ENCODE measurements at regions not wholly inside any gene's neighbourhood (a gene's known extent, or its start where the extent isn't known, plus 50 kb on each side); places are given as distances from the start of the nearest gene placed in this dataset.

- DNase-seq (ENCODE audit: low read depth, low spot score) (no peak), ATAC-seq (no peak)
- no peak overlapping the region for H3K27ac ChIP-seq (ENCODE audit: low read depth, low read length)
- H2AFZ ChIP-seq (ENCODE audit: low read depth, low read length, poor library complexity, severe bottlenecking) = no peak overlapping the region
- H3K36me3 ChIP-seq (ENCODE audit: control insufficient read depth in 1 of 2, insufficient read depth in 2 of 2, low read length in 2 of 2) = no peaks in the 10 kb centered on the region
- H3K27me3 ChIP-seq (ENCODE audit: insufficient read depth, low read length) = peaks cover 6% of the 10 kb centered on the region
- H3K4me1 ChIP-seq (ENCODE audit: control insufficient read depth in 1 of 2, insufficient read depth in 2 of 2, low read length in 2 of 2) = no peaks in the 10 kb centered on the region
- H4K20me1 ChIP-seq (ENCODE audit: insufficient read depth) = no peaks in the 10 kb centered on the region
- ChIA-PET CTCF (no interaction called here), POLR2A (no interaction called here), RAD21 (ENCODE audit: low non-redundant PET in 1 of 2, low total read pairs in 2 of 2, uncharacterized antibody in 2 of 2, unreplicated experiment in 2 of 2) (no interaction called here)
- no peaks in the 10 kb centered on the region for H3K79me2 ChIP-seq (ENCODE audit: insufficient read depth, low read length)
- no TSS peak for BruUV-seq (replicated peaks)
- H3K9ac ChIP-seq (ENCODE audit: low read length) = no peak overlapping the region
- intact Hi-C loops (cut with micrococcal nuclease) = no loop called here
- no peak overlapping the region for H3K4me2 ChIP-seq (ENCODE audit: low read length)
- TF ChIP-seq POLR2AphosphoS5 (IDR thresholded peaks at IDR 0.05; ENCODE audit: low read depth, low read length) (no peak), RAD21 (IDR thresholded peaks at IDR 0.05; ENCODE audit: low read depth) (no peak), ATF3 (IDR thresholded peaks at IDR 0.05) (no peak), ELF1 (IDR thresholded peaks at IDR 0.05; ENCODE audit: borderline replicate concordance, low read depth) (no peak), SRF (IDR thresholded peaks at IDR 0.05; ENCODE audit: low read depth) (no peak), MAX (IDR thresholded peaks at IDR 0.05) (no peak), SP1 (IDR thresholded peaks at IDR 0.05; ENCODE audit: low read depth) (no peak), ZBTB33 (IDR thresholded peaks at IDR 0.05; ENCODE audit: extremely low read depth, insufficient replicate concordance, low read length) (no peak), CBX3 (IDR thresholded peaks at IDR 0.05; ENCODE audit: low read depth) (no peak), ZNF274 (IDR thresholded peaks at IDR 0.05; ENCODE audit: low read depth, low read length) (no peak), FOSL1 (IDR thresholded peaks at IDR 0.05; ENCODE audit: low read depth) (no peak), CTCF (IDR thresholded peaks at IDR 0.05 in 2 of 3, conservative IDR thresholded peaks at IDR 0.05 in 1 of 3; ENCODE audit: borderline replicate concordance in 1 of 3, insufficient read depth in 1 of 3, low read depth in 2 of 3, low read length in 2 of 3) (no peak), EGR1 (IDR thresholded peaks at IDR 0.05; ENCODE audit: low read depth) (no peak), JUND (IDR thresholded peaks at IDR 0.05) (no peak), POLR2A (IDR thresholded peaks at IDR 0.05; ENCODE audit: borderline replicate concordance, extremely low read depth, insufficient read depth, insufficient read length) (no peak), ZFX (IDR thresholded peaks at IDR 0.05) (no peak), EZH2phosphoT487 (IDR thresholded peaks at IDR 0.05; ENCODE audit: borderline replicate concordance) (no peak), SIN3A (IDR thresholded peaks at IDR 0.05; ENCODE audit: low read depth) (no peak), REST (IDR thresholded peaks at IDR 0.05; ENCODE audit: low read depth) (no peak)
- no peaks in the 10 kb centered on the region for H3K9me2 ChIP-seq (ENCODE audit: insufficient read depth)
- no peaks in the 10 kb centered on the region for H3K9me3 ChIP-seq (ENCODE audit: control insufficient read depth in 1 of 2, insufficient read depth in 1 of 2, low read depth in 1 of 2, low read length in 2 of 2)
- H3K4me3 ChIP-seq (replicated peaks in 1 of 2; ENCODE audit: low read depth in 1 of 2, low read length in 2 of 2) = no peak overlapping the region
Observed at GRCh38 chr13:77423296-77423695, 96.4 kb upstream of the MYCBP2 start.
